GM19397 (cell line): ENCODE measurements at regions not wholly inside any gene's neighbourhood (a gene's known extent, or its start where the extent isn't known, plus 50 kb on each side); places are given as distances from the start of the nearest gene placed in this dataset.

Experiments used
- ATAC-seq: cut with Tn5 transposase; IDR thresholded peaks from one replicate; pipeline ENCODE4 v1.9.1; 2021; ENCODE audit warnings: mild to moderate bottlenecking, moderate library complexity; ENCODE audit not compliant: unreplicated experiment

- no peak for ATAC-seq
Observed at GRCh38 chr12:58513301-58513834, 406.9 kb downstream of the LRIG3 start.

- ATAC-seq: no peak
Observed at GRCh38 chr12:58513852-58514251, 406.5 kb downstream of the LRIG3 start.

- ATAC-seq: no peak
Observed at GRCh38 chr12:58519839-58520238, 400.5 kb downstream of the LRIG3 start.

GRCh38 chr12:58521152-58521551 lies 399.2 kb downstream of the LRIG3 start:
- ATAC-seq: no peak

GRCh38 chr12:58521796-58522195 lies 398.5 kb downstream of the LRIG3 start:
- ATAC-seq: no peak

- no peak for ATAC-seq
Observed at GRCh38 chr12:58523360-58523759, 396.9 kb downstream of the LRIG3 start.

DNA sequence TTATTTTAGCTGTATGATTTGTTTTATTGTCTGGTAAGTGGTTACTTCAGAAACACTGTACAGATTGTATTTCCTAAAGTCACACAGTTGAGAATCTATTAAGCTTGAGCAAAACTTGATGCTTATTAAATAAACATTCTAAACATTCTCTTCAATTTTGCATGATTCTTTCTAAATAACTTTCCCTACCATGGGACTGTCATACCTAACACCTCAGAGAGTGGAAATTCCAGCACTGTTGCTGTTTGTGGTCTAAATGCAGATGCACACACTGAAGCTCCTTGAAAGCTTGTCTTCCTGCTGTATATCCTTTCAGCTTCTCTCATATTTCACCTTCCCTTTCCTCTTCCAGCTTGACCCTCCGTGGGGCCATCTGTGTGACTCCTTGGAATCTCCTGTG lies 392.0 kb downstream of the LRIG3 start:
- ATAC-seq: no peak

DNA sequence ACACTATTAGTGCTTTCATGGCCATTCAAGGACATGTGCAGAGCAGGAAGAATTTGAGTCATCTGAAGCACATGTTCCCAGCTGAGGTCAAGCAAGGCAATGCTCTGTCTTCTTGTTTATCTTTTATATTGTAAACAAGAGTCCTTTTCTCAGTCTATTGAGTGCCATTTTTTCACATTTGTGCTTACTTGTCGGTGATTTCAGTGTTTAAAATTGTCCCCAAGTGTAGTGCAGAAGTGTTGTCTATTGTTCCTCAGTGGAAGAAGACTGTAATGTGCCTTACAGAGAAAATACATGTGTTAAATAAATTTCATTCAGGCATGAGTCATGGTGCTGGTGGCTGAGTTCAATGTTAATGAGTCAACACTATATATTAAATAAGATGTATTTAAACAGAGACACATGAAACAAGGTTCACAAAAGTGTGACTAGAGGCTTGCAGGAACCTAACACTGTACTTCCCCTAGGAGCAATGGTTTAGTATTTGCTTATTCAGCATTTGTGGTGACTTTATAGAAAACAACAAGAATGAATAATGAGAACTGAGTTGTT lies 391.1 kb downstream of the LRIG3 start:
- ATAC-seq: no peak

DNA sequence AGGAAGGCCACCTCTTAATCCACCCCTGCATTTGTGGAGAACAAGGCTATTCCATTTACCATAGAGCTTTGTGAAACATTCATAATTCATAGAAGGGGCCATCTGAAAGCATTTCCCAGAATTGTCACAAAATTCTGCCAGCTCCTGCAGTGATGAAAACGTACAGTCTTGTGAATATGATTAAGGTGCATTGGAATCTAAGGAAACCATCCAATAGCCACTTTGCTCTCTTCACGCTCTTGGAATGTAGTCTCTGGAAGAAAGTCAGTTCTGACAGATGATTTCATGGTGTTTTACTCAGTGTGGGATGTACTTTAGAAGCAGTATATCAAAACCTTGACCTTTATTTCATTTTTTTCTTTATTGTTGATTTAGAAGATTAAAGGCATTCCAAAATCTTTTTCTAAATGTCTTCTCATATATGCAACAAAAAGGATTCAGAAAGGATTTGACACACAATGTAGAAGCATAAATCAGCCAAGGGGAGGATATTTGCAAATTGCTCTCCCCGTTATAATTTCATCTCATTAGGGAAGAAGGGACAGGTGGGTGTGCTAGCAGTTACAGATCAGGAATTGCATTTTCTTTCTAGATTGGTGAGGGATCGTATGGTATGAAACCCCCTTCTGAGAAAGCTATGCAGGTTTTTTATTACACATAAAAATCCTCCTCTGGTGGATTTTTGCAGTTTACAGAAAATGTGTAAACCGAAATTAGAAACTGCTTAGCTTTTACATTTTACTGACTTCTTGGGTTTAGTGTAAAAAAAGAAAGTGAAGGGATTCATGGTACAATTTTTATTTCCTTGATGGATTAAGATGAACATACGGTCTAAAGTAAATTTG lies 390.2 kb downstream of the LRIG3 start:
- ATAC-seq: no peak

DNA sequence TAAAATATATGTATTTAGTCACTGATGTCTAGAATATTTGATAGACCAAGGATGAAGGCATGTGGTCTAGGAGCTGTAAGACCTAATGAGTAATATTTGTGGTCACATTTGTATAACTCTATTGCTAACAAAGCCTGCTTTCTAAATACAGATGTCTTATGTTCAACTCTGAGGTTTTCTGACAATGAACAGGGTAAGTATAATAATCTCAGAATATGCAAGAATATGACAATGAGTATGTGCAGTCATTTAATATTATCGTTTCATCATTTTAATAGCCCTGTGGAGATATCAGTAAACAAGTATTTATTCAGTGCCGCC lies 389.6 kb downstream of the LRIG3 start:
- no peak for ATAC-seq

DNA sequence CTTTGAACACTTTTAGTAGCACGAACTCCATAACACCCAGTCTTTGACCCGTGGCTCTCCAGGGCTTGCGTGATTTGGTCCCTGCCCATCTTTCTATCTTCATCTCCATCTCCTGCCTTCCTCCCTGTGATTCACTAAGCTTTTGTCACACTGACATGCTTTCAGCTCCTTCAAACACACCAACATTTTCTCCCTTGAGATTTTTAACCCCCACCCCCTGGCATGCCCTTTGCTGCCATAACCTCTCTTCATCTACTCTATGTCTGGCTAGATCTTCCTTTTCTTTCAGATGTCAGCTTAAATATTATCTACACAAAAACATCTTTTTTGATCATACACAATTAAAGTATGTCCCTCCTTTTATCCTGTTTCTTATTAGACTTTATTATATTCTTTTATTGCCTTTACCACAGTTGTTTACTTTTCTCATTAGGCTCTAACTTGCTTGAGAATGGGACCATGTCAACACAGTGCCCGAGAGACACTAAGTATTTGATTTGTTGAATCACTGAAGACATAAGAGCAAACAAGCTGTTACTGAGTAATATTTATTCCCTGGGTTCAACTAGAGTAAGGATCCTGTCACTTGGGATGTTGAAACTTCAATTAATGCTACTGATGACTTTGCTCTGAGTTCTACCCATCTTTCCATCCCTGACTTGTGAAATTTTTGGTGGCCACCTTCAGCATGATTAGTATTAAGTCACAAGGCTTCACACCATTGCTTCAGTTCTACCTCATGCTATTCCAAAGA lies 387.3 kb downstream of the LRIG3 start:
- no peak for ATAC-seq

DNA sequence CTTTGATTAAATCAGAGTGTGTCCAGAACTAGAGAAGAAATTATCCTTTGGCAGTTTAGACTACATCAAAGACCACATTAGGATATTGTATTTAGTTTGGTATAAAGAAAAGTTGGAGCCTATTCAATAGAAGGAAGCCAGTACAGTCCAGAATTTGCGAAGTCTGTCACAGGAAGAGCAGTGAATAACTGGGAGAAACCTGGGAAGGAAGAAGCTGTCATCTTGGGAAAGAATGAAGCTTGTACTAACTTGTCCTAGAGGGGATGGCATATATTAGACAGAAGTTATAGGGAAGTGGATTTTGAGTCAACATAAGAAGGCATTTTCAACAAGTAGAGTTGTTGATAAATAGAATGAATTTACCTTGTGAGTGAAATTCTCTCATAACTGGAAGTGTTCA lies 386.7 kb downstream of the LRIG3 start:
- ATAC-seq: no peak

DNA sequence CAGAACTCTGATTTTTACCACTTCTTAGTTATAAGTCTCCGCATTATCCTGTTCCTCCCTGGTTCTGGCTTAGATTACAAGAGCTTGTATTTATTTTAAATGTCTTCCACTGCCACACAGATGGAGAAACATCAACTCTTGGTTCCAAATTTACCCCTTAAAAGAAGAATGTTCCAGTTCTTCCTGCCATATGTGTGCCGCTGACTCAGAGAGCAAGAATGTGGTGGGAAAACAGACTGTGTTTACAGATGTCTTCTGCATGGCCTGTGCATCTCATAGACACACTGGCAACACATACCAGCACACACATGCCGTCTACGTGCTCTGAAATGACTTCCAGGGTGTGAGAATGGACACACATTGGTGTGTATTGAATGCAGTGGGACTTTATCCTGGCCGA lies 383.0 kb downstream of the LRIG3 start:
- no peak for ATAC-seq

GRCh38 chr12:58539295-58539694 lies 381.0 kb downstream of the LRIG3 start:
- ATAC-seq: no peak

- ATAC-seq: peak; percentile 53
Observed at GRCh38 chr12:58540480-58541299, 379.6 kb downstream of the LRIG3 start.

GRCh38 chr12:58541300-58541690 lies 379.0 kb downstream of the LRIG3 start:
- no peak for ATAC-seq

GRCh38 chr12:58544281-58544680 lies 376.0 kb downstream of the LRIG3 start:
- no peak for ATAC-seq

- no peak for ATAC-seq
Observed at GRCh38 chr12:58547217-58547616, 373.1 kb downstream of the LRIG3 start.

DNA sequence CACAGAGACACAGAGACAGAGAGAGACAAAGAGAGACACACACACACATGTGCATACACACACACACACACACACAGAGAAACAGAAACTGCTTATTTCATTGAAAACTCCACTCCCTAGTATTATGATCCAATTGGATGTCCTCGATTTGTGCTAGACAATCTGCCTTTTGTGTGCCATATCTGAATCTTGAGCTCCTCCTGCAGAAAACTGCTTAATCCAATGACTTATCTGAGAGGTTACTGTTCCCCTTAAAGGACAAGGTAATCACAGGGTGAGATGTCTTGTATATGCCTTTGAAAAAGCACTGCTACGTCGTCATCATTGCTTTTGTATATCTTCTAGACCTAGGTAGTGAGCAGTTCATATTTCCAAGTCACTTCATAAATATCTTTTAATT lies 371.5 kb downstream of the LRIG3 start:
- no peak for ATAC-seq

GRCh38 chr12:58554522-58555157 lies 365.7 kb downstream of the LRIG3 start:
- ATAC-seq: no peak

DNA sequence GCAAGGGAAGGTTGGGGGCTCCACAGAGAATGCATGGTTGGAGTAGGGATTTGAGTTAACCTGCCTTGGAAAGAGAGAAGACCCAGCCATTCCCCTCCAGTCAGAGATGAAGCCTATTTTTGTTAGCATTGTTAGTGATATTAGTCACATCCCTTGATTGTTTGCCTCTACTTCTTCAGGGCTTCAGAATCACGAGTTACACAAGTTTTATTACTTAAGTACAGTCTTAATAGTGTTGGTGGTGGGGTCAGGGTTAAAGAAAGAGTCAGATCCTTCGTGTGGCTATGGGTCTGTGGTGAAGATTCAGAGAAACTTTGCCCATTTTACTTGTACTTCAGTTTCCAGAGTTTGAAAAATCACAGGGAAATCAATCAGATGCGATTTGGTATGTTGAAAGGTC lies 363.1 kb downstream of the LRIG3 start:
- no peak for ATAC-seq
